ENCODE measurements at regions not wholly inside any gene's neighbourhood (a gene's known extent, or its start where the extent isn't known, plus 50 kb on each side); places are given as distances from the start of the nearest gene placed in this dataset.

DNA sequence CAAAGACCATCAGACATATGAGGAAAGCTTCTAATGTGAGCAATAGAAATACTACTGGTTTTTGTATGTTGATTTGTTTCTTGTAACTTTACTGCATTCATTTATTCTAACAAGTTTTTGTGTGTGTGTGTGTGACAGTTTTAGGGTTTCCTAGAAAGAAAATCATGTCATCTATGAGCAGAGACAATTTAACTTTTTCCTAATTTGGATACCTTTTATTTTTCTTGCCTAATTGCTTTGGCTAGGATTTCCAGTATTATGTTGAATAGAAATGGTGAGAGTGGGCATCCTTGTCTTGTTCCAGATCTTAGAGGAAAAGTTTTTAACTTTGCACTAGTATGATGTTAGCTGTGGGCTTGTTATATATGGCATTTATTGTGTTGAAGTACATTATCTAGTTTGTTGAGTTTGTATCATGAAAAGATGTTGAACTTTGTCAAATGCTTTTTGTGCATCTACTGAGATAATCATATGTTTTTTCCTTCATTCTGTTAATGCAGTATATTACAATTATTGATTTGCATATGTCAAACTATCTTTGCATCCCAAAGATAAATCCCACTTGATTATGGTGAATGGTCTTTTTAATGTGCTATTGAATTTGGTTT, 117.3 kb upstream of the CDC42EP3 start:
- TF ChIP-seq TAF1 (IDR thresholded peaks at IDR 0.05; ENCODE audit: low read depth): no peak
- TF ChIP-seq, protein P1, sequence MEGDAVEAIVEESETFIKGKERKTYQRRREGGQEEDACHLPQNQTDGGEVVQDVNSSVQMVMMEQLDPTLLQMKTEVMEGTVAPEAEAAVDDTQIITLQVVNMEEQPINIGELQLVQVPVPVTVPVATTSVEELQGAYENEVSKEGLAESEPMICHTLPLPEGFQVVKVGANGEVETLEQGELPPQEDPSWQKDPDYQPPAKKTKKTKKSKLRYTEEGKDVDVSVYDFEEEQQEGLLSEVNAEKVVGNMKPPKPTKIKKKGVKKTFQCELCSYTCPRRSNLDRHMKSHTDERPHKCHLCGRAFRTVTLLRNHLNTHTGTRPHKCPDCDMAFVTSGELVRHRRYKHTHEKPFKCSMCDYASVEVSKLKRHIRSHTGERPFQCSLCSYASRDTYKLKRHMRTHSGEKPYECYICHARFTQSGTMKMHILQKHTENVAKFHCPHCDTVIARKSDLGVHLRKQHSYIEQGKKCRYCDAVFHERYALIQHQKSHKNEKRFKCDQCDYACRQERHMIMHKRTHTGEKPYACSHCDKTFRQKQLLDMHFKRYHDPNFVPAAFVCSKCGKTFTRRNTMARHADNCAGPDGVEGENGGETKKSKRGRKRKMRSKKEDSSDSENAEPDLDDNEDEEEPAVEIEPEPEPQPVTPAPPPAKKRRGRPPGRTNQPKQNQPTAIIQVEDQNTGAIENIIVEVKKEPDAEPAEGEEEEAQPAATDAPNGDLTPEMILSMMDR (IDR thresholded peaks at IDR 0.05; ENCODE audit: poor library complexity, severe bottlenecking): no peak
- TF ChIP-seq EZH2 (IDR thresholded peaks at IDR 0.05; ENCODE audit: borderline replicate concordance, insufficient read depth, low read length, poor library complexity, severe bottlenecking): no peak
- TF ChIP-seq EP300 (conservative IDR thresholded peaks at IDR 0.05; ENCODE audit: poor library complexity, severe bottlenecking): no peak
- TF ChIP-seq POLR2AphosphoS5 (IDR thresholded peaks at IDR 0.05): no peak
- TF ChIP-seq RAD21 (conservative IDR thresholded peaks at IDR 0.05): no peak

Measured in neural cell (in vitro differentiated cells).